ENCODE measurements at regions not wholly inside any gene's neighbourhood (a gene's known extent, or its start where the extent isn't known, plus 50 kb on each side); places are given as distances from the start of the nearest gene placed in this dataset.

GRCh38 chr21:23729331-23729730 lies 1878.0 kb downstream of the MRPL39 start:
- TF ChIP-seq CTCF (IDR thresholded peaks at IDR 0.05) (no peak), POLR2A (IDR thresholded peaks at IDR 0.05) (no peak)

Data from vagina (tissue), 2 donors.